Neural cell (in vitro differentiated cells): ENCODE measurements at regions not wholly inside any gene's neighbourhood (a gene's known extent, or its start where the extent isn't known, plus 50 kb on each side); places are given as distances from the start of the nearest gene placed in this dataset.

ENCODE experiments used
- EP300 ChIP-seq: fragments of 450-650 bp; conservative IDR thresholded peaks from 2 replicates; pipeline ENCODE4 v1.6.1; 2014; ENCODE audit warnings: antibody characterized with exemption, mild to moderate bottlenecking, moderate library complexity; ENCODE audit not compliant: poor library complexity, severe bottlenecking
- EZH2 ChIP-seq: fragments of 200-600, 300-800 bp; shearing (Covaris generic), sonication (generic); IDR thresholded peaks from 2 replicates; pipeline ENCODE4 v1.6.1; 2014; ENCODE audit warnings: antibody characterized with exemption, low read length, borderline replicate concordance, mild to moderate bottlenecking; ENCODE audit not compliant: insufficient read depth, poor library complexity, severe bottlenecking
- MXI1 ChIP-seq: fragments of 450-650 bp; conservative IDR thresholded peaks from 2 replicates; pipeline ENCODE4 v1.6.1; 2014; ENCODE audit warnings: antibody characterized with exemption, mild to moderate bottlenecking; ENCODE audit not compliant: poor library complexity, severe bottlenecking
- POLR2AphosphoS5 ChIP-seq: IDR thresholded peaks from 2 replicates; pipeline ENCODE4 v1.6.1; 2012
- SMC3 ChIP-seq: fragments of 450-650 bp; conservative IDR thresholded peaks from 2 replicates; pipeline ENCODE4 v1.6.1; 2014; ENCODE audit warnings: antibody characterized with exemption, mild to moderate bottlenecking, moderate library complexity; ENCODE audit not compliant: poor library complexity
- TAF1 ChIP-seq: IDR thresholded peaks from 2 replicates; pipeline ENCODE4 v1.6.1; 2012; ENCODE audit warnings: low read depth
- TF ChIP-seq, protein P1 (sequence below): fragments of 450-650 bp; IDR thresholded peaks from 2 replicates; pipeline ENCODE4 v1.5.1; 2014; ENCODE audit warnings: antibody characterized with exemption, mild to moderate bottlenecking, moderate library complexity; ENCODE audit not compliant: poor library complexity, severe bottlenecking
- TF ChIP-seq, protein P2 (sequence below): IDR thresholded peaks from 2 replicates; pipeline ENCODE4 v1.6.1; 2012; ENCODE audit warnings: borderline replicate concordance

DNA sequence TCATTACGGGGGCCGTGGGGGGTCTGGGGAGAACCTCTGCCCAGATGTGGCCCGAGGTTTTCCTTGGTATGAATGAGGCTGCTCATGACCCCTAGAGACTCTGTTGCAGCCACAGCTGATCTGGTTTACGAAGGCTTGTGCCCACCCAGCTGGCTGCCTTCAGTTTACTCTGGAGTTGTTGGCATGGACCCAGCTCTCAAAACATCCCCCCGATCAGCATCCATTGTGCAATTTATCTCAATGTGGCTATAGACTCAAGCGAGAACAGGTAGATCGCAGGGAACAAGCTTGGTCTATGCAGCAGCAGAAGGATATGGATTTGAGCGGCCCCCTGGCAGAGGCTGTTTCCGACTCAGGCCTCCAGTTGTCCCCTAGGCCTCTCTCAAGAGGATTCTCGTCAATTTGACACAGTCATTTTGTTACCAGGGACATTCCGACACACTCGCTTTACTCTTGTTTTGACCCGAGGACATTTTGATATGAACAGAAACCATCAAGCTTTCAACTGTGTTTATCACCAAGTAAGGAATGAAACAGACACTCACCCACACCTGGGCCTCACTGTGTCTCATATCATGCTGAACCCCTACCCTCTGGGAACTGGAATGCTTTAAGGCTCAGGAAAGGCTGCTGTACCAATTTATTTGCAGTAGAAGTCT is 161.5 kb downstream of the KATNAL1 start:
- TF ChIP-seq, protein P1, sequence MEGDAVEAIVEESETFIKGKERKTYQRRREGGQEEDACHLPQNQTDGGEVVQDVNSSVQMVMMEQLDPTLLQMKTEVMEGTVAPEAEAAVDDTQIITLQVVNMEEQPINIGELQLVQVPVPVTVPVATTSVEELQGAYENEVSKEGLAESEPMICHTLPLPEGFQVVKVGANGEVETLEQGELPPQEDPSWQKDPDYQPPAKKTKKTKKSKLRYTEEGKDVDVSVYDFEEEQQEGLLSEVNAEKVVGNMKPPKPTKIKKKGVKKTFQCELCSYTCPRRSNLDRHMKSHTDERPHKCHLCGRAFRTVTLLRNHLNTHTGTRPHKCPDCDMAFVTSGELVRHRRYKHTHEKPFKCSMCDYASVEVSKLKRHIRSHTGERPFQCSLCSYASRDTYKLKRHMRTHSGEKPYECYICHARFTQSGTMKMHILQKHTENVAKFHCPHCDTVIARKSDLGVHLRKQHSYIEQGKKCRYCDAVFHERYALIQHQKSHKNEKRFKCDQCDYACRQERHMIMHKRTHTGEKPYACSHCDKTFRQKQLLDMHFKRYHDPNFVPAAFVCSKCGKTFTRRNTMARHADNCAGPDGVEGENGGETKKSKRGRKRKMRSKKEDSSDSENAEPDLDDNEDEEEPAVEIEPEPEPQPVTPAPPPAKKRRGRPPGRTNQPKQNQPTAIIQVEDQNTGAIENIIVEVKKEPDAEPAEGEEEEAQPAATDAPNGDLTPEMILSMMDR = no peak
- TF ChIP-seq MXI1 = no peak
- TF ChIP-seq TAF1 = no peak
- TF ChIP-seq SMC3 = no peak
- TF ChIP-seq EZH2 = no peak
- TF ChIP-seq POLR2AphosphoS5 = no peak
- no peak for TF ChIP-seq EP300
- TF ChIP-seq, protein P2, sequence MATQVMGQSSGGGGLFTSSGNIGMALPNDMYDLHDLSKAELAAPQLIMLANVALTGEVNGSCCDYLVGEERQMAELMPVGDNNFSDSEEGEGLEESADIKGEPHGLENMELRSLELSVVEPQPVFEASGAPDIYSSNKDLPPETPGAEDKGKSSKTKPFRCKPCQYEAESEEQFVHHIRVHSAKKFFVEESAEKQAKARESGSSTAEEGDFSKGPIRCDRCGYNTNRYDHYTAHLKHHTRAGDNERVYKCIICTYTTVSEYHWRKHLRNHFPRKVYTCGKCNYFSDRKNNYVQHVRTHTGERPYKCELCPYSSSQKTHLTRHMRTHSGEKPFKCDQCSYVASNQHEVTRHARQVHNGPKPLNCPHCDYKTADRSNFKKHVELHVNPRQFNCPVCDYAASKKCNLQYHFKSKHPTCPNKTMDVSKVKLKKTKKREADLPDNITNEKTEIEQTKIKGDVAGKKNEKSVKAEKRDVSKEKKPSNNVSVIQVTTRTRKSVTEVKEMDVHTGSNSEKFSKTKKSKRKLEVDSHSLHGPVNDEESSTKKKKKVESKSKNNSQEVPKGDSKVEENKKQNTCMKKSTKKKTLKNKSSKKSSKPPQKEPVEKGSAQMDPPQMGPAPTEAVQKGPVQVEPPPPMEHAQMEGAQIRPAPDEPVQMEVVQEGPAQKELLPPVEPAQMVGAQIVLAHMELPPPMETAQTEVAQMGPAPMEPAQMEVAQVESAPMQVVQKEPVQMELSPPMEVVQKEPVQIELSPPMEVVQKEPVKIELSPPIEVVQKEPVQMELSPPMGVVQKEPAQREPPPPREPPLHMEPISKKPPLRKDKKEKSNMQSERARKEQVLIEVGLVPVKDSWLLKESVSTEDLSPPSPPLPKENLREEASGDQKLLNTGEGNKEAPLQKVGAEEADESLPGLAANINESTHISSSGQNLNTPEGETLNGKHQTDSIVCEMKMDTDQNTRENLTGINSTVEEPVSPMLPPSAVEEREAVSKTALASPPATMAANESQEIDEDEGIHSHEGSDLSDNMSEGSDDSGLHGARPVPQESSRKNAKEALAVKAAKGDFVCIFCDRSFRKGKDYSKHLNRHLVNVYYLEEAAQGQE = no peak
